Ovary (tissue), 3 donors: ENCODE measurements at regions not wholly inside any gene's neighbourhood (a gene's known extent, or its start where the extent isn't known, plus 50 kb on each side); places are given as distances from the start of the nearest gene placed in this dataset.
"Not testable (repeated sequence)": the region's sequence is repeated elsewhere in the genome, so short reads cannot be mapped to it uniquely, and the experiment has no call there.

ENCODE experiments used
- CTCF ChIP-seq, 3 donors: fragments of 450-650 bp in 2 of 3; fragments of 200-600 bp in 1 of 3; IDR thresholded peaks; one replicate each; pipeline versions ENCODE4 v1.5.1 to v1.8.0; 2016 to 2022; ENCODE audit warnings: antibody characterized with exemption in 3 of 3, mild to moderate bottlenecking in 1 of 3
- EP300 ChIP-seq: sonication (generic); formaldehyde crosslinking; IDR thresholded peaks from one replicate; pipeline ENCODE4 v1.6.1; 2017; ENCODE audit warnings: antibody characterized with exemption
- POLR2A ChIP-seq: fragments of 450-650 bp; IDR thresholded peaks from one replicate; pipeline ENCODE4 v1.6.1; 2017; ENCODE audit warnings: antibody characterized with exemption, mild to moderate bottlenecking, moderate library complexity
- donor health status: DM: no; HTN: no; CAD: no.

GRCh38 chr2:35818359-35818758 lies 537.2 kb upstream of the CRIM1 start:
- not testable (repeated sequence) for TF ChIP-seq CTCF (IDR thresholded peaks at IDR 0.05); POLR2A; EP300
